ENCODE measurements at regions not wholly inside any gene's neighbourhood (a gene's known extent, or its start where the extent isn't known, plus 50 kb on each side); places are given as distances from the start of the nearest gene placed in this dataset.

DNA sequence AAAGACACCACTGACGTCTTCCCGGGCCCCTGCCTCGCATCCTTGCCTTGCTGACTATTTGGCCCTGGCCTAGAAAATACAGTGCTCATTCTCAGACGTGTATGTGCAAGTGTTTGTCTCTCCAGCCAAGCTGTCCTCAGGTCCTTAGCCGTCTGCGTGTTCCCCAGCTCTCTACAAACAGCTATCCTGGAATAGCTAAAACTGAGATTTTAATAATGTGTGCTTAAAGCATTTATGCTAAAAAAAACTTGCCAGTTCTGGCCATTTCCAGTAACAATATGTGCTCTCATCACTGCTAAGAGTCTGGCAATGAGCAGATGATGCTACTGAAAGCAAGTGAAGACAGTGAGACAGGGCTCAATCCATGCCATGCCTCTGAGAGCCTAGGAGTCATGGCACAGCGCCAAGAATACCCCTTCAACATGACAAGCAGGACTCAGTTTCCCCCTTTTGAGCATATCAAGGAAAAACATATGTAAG, 55.7 kb downstream of the IRF2BP2 start:
- Histone ChIP-seq H3K4me1 (ENCODE audit: insufficient read depth, low read length) (peaks cover 3% of the 10 kb centered on the region; the same call in 1 of the 2 replicates), H3K4me3 (ENCODE audit: low read length) (no peak overlapping the region), H3K36me3 (ENCODE audit: insufficient read depth, low read depth, low read length) (no peaks in the 10 kb centered on the region), H3K27me3 (ENCODE audit: insufficient read depth, low read length) (no peaks in the 10 kb centered on the region), H3K9me3 (ENCODE audit: insufficient read depth, low read depth, low read length) (no peaks in the 10 kb centered on the region), H3K27ac (ENCODE audit: low read length) (no peak overlapping the region), H3K9ac (ENCODE audit: low read depth, low read length) (no peak overlapping the region)

DNA sequence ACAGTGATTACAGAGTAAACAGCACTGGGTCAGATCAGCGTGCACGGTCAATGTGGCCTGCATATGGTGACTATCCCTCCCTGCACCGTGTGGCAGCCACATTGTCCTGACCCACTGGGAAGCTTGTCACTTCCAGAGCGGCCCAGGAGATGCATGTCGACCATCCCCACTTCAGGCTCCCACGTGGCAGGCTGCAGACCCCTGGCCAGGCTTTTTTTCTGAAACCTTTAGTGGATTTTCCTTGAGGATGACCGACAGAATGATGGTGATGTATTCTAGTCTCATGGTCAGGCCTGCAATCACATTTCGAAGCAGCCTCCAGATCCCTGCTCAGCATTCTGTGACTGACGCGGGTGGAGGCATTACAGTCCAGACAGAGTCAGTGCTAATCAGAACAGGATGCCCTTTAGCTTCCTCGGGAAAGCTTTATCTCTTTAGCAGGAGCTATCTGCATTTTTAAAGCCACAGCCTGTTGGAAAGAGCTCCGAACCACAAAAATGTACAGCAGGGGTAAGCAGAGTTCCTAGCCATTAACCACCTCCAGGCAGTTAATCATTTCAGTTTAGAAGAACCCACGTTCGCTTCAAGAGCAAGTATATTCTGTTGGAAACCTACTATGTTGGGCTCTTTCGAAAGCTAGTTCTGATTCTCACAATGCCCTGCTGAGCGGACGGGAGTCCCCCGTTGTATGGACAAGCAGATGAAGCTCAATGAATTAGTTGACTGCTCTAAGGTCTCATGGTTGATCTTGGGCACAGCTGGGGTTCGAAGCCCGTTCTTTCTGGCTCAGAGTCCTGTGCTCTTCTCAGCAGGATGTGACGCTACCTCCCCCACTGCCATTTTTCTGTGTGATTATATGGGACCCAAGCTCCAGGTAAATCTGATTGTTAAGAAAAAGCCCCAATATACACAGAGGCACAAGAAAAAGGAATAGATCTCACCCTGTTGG, 56.5 kb downstream of the IRF2BP2 start:
- Histone ChIP-seq H3K4me1 (ENCODE audit: insufficient read depth, low read length) (peaks cover 3% of the 10 kb centered on the region; the same call in 1 of the 2 replicates), H3K9me3 (ENCODE audit: insufficient read depth, low read depth, low read length) (no peaks in the 10 kb centered on the region), H3K9ac (ENCODE audit: low read depth, low read length) (no peak overlapping the region), H3K27ac (ENCODE audit: low read length) (no peak overlapping the region), H3K36me3 (ENCODE audit: insufficient read depth, low read depth, low read length) (no peaks in the 10 kb centered on the region), H3K27me3 (ENCODE audit: insufficient read depth, low read length) (no peaks in the 10 kb centered on the region), H3K4me3 (ENCODE audit: low read length) (no peak overlapping the region)

DNA sequence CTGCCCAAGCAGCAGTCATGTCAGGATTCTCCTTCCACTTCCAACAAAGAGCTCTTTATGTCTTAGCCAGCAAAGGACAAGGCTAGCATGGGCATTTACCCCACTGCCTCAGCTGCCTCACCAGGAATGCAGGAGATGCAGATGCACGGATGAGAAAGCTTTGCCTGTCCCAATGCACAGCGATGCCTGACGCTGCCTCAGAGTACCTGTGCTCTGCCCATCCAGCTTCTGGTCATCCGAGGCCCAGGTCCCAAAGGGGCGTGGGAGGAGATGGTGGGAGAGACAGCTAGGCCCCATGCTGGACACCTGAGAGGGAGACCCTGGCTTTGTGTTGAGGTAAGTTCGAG, 59.0 kb downstream of the IRF2BP2 start:
- Histone ChIP-seq H3K9ac (ENCODE audit: low read depth, low read length) (no peak overlapping the region), H3K4me1 (ENCODE audit: insufficient read depth, low read length) (peaks cover 3% of the 10 kb centered on the region; the same call in 1 of the 2 replicates), H3K27me3 (ENCODE audit: insufficient read depth, low read length) (no peaks in the 10 kb centered on the region), H3K36me3 (ENCODE audit: insufficient read depth, low read depth, low read length) (no peaks in the 10 kb centered on the region), H3K27ac (ENCODE audit: low read length) (no peak overlapping the region), H3K9me3 (ENCODE audit: insufficient read depth, low read depth, low read length) (no peaks in the 10 kb centered on the region), H3K4me3 (ENCODE audit: low read length) (no peak overlapping the region)

DNA sequence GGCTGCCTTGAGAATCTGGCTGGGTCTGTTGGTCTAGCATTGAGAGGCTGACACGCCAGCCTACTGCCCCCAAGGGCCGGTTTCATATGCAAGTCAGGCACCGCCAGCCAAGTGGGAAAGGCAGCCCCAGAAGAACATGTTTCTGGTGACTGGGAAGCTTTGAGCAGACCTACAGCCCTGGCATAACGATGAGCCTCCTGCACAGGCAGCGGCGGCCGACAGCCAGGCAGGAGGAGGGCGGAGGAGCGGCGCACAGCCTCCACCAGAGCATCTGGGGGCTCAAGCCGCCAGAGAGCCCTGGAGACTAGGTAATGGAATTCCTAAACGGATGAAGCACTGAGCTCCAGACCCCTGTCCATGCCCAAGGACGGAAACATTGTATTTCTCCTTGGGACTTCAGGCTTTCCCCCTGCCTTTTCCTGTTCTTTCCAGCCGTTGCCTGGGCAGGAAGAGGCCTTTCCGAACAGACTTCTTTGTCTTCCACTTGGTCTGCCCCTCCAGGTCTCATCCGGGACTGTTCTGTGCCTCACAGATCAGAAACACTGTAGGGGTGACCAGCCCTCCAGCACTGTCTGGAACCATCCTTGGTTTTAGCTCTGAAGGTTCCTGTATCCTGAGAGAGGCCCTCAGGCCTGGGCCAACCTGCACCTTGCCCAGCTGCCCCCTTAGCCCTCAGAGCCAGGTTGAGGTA, 59.5 kb downstream of the IRF2BP2 start:
- H3K27ac ChIP-seq (ENCODE audit: low read length), result no peak overlapping the region
- no peaks in the 10 kb centered on the region for H3K27me3 ChIP-seq (ENCODE audit: insufficient read depth, low read length)
- no peaks in the 10 kb centered on the region for H3K9me3 ChIP-seq (ENCODE audit: insufficient read depth, low read depth, low read length)
- H3K36me3 ChIP-seq (ENCODE audit: insufficient read depth, low read depth, low read length), result no peaks in the 10 kb centered on the region
- no peak overlapping the region for H3K9ac ChIP-seq (ENCODE audit: low read depth, low read length)
- H3K4me3 ChIP-seq (ENCODE audit: low read length), result no peak overlapping the region
- H3K4me1 ChIP-seq (ENCODE audit: insufficient read depth, low read length), result peaks cover 3% of the 10 kb centered on the region; the same call in 1 of the 2 replicates

DNA sequence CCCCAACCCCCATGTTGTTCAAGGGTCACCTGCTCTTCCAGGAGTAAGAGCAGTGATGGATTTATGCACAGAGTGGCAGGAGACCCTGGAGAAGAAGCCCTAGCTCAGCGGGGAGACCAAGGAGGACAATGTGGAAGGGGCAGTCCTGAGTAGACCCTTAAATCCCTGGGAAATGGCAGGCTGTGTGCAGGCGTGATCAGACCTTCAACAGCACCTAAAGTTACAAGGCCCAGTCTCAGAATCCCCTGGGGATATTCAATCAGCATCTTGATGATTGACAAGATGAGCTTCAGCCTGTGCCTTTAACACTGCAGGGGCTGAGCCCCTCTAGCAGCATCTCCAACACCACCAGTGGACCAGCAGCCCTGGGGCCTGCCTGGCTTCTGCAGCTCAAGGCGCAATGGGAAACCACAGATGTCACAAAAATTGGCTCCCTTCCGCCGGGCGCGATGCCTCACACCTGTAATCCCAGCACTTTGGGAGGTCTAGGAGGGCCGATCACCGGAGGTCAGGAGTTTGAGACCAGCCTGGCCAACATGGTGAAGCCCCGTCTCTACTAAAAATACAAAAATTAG, 60.4 kb downstream of the IRF2BP2 start:
- H3K36me3 ChIP-seq (ENCODE audit: insufficient read depth, low read depth, low read length), result no peaks in the 10 kb centered on the region
- peaks cover 6% of the 10 kb centered on the region; the same call in 1 of the 2 replicates for H3K4me1 ChIP-seq (ENCODE audit: insufficient read depth, low read length)
- H3K9me3 ChIP-seq (ENCODE audit: insufficient read depth, low read depth, low read length), result no peaks in the 10 kb centered on the region
- no peaks in the 10 kb centered on the region for H3K27me3 ChIP-seq (ENCODE audit: insufficient read depth, low read length)
- H3K9ac ChIP-seq (ENCODE audit: low read depth, low read length), result no peak overlapping the region
- H3K4me3 ChIP-seq (ENCODE audit: low read length), result no peak overlapping the region
- H3K27ac ChIP-seq (ENCODE audit: low read length), result no peak overlapping the region

DNA sequence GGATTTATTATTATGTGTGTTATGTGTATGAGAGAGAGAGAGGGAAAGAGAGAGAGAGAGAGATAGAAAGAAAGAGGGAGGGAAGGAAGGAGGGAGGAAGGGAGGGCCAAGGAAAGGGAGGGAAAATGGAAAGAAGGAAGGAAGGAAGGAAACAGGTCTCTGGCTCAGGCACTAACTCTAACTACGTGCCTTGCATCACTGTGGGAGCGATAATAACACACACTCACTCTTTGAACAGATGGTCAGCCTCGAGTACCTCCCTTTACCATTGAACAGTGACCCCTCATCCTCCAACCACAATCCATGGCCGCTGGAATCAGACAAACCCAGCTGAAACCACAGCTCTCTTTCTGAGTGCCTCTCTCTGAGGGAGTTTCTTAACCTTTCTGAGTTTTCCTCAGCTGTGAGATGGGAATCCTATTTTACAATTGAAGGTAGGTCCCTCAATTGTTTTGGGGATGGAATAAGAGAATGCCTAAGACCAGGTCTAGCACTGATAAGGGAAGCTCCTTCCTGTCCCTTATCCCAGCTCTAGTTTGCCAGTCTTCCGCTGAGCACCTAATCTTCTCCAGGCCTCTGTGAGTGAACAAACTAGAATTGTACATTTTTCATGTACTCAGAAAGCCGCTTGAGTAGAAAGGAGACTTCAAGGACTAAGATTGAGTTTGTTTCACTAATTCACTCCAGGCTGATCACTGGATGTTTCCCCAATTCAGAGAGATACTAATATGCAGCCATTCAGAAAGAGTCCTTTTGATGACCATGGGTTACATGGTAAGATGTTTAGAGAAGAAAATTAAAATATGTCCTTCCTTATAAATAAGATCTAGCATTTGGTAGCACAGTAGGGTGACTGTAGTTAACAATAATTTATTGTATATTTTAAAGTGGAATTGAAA, 62.8 kb downstream of the IRF2BP2 start:
- Histone ChIP-seq H3K9ac (ENCODE audit: low read depth, low read length) (no peak overlapping the region), H3K9me3 (ENCODE audit: insufficient read depth, low read depth, low read length) (no peaks in the 10 kb centered on the region)

DNA sequence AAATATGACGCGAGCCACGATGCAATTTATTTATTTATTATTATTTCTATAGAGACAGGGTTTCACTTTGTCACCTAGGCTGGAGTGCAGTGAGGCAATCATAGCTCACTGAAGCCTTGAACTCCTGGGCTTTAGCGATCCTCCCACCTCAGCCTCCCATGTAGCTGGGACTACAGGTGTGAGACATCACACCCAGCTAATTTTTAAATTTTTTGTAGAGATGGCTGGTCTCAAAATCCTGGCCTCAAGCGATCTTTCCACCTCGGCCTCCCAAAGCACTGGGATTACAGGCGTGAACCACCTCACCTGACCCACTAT, 63.6 kb downstream of the IRF2BP2 start:
- H3K4me1 ChIP-seq (ENCODE audit: insufficient read depth, low read length), result peaks cover 11% of the 10 kb centered on the region; the same call in 1 of the 2 replicates
- H3K27me3 ChIP-seq (ENCODE audit: insufficient read depth, low read length), result no peaks in the 10 kb centered on the region
- H3K27ac ChIP-seq (ENCODE audit: low read length), result no peak overlapping the region
- no peak overlapping the region for H3K9ac ChIP-seq (ENCODE audit: low read depth, low read length)
- no peaks in the 10 kb centered on the region for H3K36me3 ChIP-seq (ENCODE audit: insufficient read depth, low read depth, low read length)
- H3K4me3 ChIP-seq (ENCODE audit: low read length), result no peak overlapping the region
- no peaks in the 10 kb centered on the region for H3K9me3 ChIP-seq (ENCODE audit: insufficient read depth, low read depth, low read length)

More for the DNA sequence above, 62.8 kb downstream of the IRF2BP2 start:
- H3K27me3 ChIP-seq (ENCODE audit: insufficient read depth, low read length), result no peaks in the 10 kb centered on the region
- H3K27ac ChIP-seq (ENCODE audit: low read length), result no peak overlapping the region
- H3K4me3 ChIP-seq (ENCODE audit: low read length), result no peak overlapping the region
- no peaks in the 10 kb centered on the region for H3K36me3 ChIP-seq (ENCODE audit: insufficient read depth, low read depth, low read length)
- H3K4me1 ChIP-seq (ENCODE audit: insufficient read depth, low read length), result peaks cover 8% of the 10 kb centered on the region; the same call in 1 of the 2 replicates

DNA sequence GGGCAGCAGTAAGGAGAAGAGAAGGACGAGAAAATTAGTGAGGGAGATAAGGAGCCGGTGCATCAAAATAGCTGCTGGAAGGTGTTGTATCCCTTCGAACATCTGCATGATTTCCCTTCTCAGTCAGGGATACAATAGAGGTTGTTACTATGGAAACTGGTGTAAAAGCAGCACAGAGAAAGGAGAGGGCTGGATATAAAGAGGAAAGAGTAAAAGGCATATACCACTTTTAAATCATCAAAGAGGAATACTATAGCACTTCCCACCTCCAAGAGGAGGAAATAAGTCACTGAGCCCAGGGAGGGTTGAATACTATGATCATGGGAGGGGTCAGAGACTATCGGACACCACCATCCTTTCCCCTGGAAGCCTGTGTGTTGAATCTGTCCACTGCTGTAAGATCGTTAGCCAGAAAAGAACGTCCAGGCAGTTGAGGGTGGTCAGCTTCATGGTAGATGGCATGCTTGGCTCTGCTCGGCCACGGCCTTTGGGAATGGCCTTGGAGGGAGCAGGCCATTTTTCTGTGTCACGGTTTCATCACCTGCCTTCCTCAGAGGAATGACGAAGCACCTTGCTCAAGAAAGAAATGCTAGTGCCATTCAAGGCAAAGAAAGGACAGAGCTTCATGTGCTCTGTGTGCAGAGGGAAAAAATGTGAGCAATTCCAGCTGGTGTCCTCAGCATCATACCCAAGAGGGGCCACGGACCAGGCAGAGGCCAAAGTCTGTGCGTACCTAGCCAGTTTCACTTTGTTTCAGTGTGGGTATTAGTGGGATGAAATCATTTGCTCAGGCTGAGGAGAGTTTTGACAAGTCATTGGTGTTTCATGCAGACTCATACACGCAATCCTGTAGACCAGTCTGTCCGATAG, 64.2 kb downstream of the IRF2BP2 start:
- no peak overlapping the region for H3K4me3 ChIP-seq (ENCODE audit: low read length)
- H3K27ac ChIP-seq (ENCODE audit: low read length), result no peak overlapping the region
- no peaks in the 10 kb centered on the region for H3K27me3 ChIP-seq (ENCODE audit: insufficient read depth, low read length)
- no peaks in the 10 kb centered on the region for H3K9me3 ChIP-seq (ENCODE audit: insufficient read depth, low read depth, low read length)
- H3K36me3 ChIP-seq (ENCODE audit: insufficient read depth, low read depth, low read length), result no peaks in the 10 kb centered on the region
- H3K9ac ChIP-seq (ENCODE audit: low read depth, low read length), result no peak overlapping the region
- H3K4me1 ChIP-seq (ENCODE audit: insufficient read depth, low read length), result peaks cover 11% of the 10 kb centered on the region; the same call in 1 of the 2 replicates

DNA sequence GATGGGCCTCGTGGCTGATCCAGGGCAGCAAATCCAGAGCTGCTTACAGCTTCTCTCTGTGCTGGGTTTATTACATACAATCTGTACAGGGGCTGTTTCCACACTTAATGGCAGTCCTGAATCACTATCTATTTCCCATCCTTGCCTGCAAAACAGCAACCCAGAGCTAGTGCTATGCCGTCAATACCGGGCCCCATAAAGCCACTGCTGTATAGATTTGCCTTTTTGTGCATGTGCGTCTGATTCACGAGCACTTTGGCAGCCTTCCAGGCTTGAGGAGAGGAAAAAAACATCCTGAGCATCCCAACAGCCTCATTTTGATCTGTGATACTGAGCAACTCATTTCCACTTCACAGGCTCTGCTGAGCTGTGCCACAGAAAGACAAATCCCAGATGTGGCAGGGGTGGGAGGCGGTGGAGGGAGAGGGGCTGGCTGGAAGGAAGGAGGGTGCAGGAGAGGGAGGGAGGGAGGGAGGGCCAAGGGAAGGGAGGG, 65.2 kb upstream of the TARBP1 start:
- H3K4me1 ChIP-seq (ENCODE audit: insufficient read depth, low read length), result peaks cover 11% of the 10 kb centered on the region; the same call in 1 of the 2 replicates
- H3K9ac ChIP-seq (ENCODE audit: low read depth, low read length), result no peak overlapping the region
- no peak overlapping the region for H3K27ac ChIP-seq (ENCODE audit: low read length)
- no peaks in the 10 kb centered on the region for H3K9me3 ChIP-seq (ENCODE audit: insufficient read depth, low read depth, low read length)
- H3K36me3 ChIP-seq (ENCODE audit: insufficient read depth, low read depth, low read length), result no peaks in the 10 kb centered on the region
- H3K27me3 ChIP-seq (ENCODE audit: insufficient read depth, low read length), result no peaks in the 10 kb centered on the region
- no peak overlapping the region for H3K4me3 ChIP-seq (ENCODE audit: low read length)

DNA sequence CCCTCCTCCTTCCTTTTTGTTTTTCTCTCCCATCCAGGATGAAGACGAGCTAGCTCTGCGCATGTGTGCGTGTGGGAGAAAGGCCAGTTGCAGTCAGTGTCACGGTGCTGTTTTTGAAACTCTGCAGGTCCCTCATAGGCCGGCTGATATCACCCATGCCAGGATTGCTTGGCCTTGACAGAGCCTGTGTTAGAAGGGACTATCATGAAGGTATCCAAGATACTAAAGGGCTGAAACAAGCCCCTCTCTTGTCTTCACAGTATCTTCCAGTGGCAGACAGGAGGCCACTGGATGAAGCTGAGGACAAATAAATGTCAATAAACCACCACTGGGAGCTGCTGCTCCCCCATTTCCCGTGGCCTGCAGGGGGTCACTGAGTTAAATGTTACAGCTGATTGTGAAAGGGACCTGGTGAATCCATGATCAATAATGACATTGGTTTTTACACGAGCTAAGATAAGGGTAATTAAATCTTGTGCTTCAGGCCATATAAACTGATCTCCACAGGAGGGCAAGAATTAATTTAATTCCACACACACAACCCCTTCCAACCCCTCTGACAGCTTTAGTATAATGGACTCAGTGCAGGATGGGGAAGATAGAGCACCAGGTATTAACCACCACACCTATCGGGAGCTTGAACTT, 64.6 kb upstream of the TARBP1 start:
- H3K27ac ChIP-seq (ENCODE audit: low read length), result no peak overlapping the region
- no peaks in the 10 kb centered on the region for H3K36me3 ChIP-seq (ENCODE audit: insufficient read depth, low read depth, low read length)
- H3K27me3 ChIP-seq (ENCODE audit: insufficient read depth, low read length), result no peaks in the 10 kb centered on the region
- H3K9me3 ChIP-seq (ENCODE audit: insufficient read depth, low read depth, low read length), result no peaks in the 10 kb centered on the region
- H3K4me1 ChIP-seq (ENCODE audit: insufficient read depth, low read length), result peaks cover 11% of the 10 kb centered on the region; the same call in 1 of the 2 replicates
- H3K9ac ChIP-seq (ENCODE audit: low read depth, low read length), result no peak overlapping the region
- no peak overlapping the region for H3K4me3 ChIP-seq (ENCODE audit: low read length)

Data from iPS-20b (cell line).